Prostate gland (tissue), 2 donors: ENCODE measurements at regions not wholly inside any gene's neighbourhood (a gene's known extent, or its start where the extent isn't known, plus 50 kb on each side); places are given as distances from the start of the nearest gene placed in this dataset.

Source experiments
- CTCF ChIP-seq, 4 experiments: fragments of 200-600 bp in 2 of 4; fragments of 450-650 bp in 2 of 4; sonication (generic) in 2 of 4; IDR thresholded peaks; 1 replicate in 3 of 4; 2 replicates in 1 of 4; pipeline ENCODE4 v1.5.1; 2016 to 2019; ENCODE audit warnings: antibody characterized with exemption in 4 of 4, mild to moderate bottlenecking in 2 of 4, moderate library complexity in 2 of 4
- POLR2AphosphoS5 ChIP-seq: sonication (generic); formaldehyde crosslinking; IDR thresholded peaks from one replicate; pipeline ENCODE4 v1.6.1; 2017; ENCODE audit warnings: antibody characterized with exemption

- TF ChIP-seq CTCF (IDR thresholded peaks at IDR 0.05): no peak
- TF ChIP-seq POLR2AphosphoS5: no peak
Measured at GRCh38 chr5:79878721-79879336, 112.2 kb downstream of the MTX3 start.
